ENCODE measurements at regions not wholly inside any gene's neighbourhood (a gene's known extent, or its start where the extent isn't known, plus 50 kb on each side); places are given as distances from the start of the nearest gene placed in this dataset.
"Not testable (repeated sequence)": the region's sequence is repeated elsewhere in the genome, so short reads cannot be mapped to it uniquely, and the experiment has no call there.

DNA sequence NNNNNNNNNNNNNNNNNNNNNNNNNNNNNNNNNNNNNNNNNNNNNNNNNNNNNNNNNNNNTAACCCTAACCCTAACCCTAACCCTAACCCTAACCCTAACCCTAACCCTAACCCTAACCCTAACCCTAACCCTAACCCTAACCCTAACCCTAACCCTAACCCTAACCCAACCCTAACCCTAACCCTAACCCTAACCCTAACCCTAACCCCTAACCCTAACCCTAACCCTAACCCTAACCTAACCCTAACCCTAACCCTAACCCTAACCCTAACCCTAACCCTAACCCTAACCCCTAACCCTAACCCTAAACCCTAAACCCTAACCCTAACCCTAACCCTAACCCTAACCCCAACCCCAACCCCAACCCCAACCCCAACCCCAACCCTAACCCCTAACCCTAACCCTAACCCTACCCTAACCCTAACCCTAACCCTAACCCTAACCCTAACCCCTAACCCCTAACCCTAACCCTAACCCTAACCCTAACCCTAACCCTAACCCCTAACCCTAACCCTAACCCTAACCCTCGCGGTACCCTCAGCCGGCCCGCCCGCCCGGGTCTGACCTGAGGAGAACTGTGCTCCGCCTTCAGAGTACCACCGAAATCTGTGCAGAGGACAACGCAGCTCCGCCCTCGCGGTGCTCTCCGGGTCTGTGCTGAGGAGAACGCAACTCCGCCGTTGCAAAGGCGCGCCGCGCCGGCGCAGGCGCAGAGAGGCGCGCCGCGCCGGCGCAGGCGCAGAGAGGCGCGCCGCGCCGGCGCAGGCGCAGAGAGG lies 441.3 kb downstream of the OR4F29 start:
- not testable (repeated sequence) for H3K4me3 ChIP-seq (ENCODE audit: low read depth in 1 of 3, low read length in 3 of 3); H3K9me3 ChIP-seq (ENCODE audit: control insufficient read depth in 2 of 2, insufficient read depth in 1 of 2, low read depth in 1 of 2, low read length in 1 of 2); FAIRE-seq; DNase-seq; H3K4me1 ChIP-seq (ENCODE audit: control insufficient read depth in 3 of 3, insufficient read depth in 2 of 3, low read depth in 1 of 3, low read length in 2 of 3); H3K27me3 ChIP-seq (ENCODE audit: control insufficient read depth in 3 of 3, insufficient read depth in 3 of 3, low read length in 3 of 3); H3K27ac ChIP-seq (ENCODE audit: low read depth in 1 of 3, low read length in 2 of 3); H3K36me3 ChIP-seq (ENCODE audit: control insufficient read depth in 3 of 3, insufficient read depth in 2 of 3, low read depth in 1 of 3, low read length in 3 of 3)
- 57 to 97% (median 90%) methylated on average over 7 to 32 of the region's 37 CpGs for WGBS, 3 donors
